Activated CD4-positive, alpha-beta T cell treated with anti-CD3 and anti-CD28 coated beads, Interleukin-2, amount 10 ng/mL, durations not matched to agents 7 days and 5 days (primary cell): ENCODE measurements at regions not wholly inside any gene's neighbourhood (a gene's known extent, or its start where the extent isn't known, plus 50 kb on each side); places are given as distances from the start of the nearest gene placed in this dataset.

Experiments
- CTCF ChIA-PET: fragments of 350-600 bp; sonication (Branson Sonifier 250); formaldehyde crosslinking; loops from one replicate; lab custom pipeline; 2021; ENCODE audit warnings: antibody characterized with exemption; lab: Charles Lee
- POLR2A ChIA-PET: fragments of 350-600 bp; sonication (Branson Sonifier 250); formaldehyde crosslinking; loops from one replicate; lab custom pipeline; 2021; ENCODE audit warnings: antibody characterized with exemption; lab: Charles Lee
- DNase-seq: peaks from one replicate; pipeline ENCODE4 v3.0.0-alpha.2; 2020
- H3K27ac Mint-ChIP-seq: one replicate; pipeline ENCODE4 v1.8.0; 2021; ENCODE audit warnings: mild to moderate bottlenecking, moderate library complexity, mixed read lengths
- H3K27me3 Mint-ChIP-seq: one replicate; pipeline ENCODE4 v1.8.0; 2021; ENCODE audit warnings: mixed read lengths
- H3K36me3 Mint-ChIP-seq: one replicate; pipeline ENCODE4 v1.8.0; 2021; ENCODE audit warnings: low read depth, mixed read lengths
- H3K4me1 Mint-ChIP-seq: one replicate; pipeline ENCODE4 v1.8.0; 2021; ENCODE audit warnings: mixed read lengths
- H3K4me3 Mint-ChIP-seq: one replicate; pipeline ENCODE4 v1.8.0; 2021; ENCODE audit warnings: mild to moderate bottlenecking, moderate library complexity, mixed read lengths
- H3K9me3 Mint-ChIP-seq: one replicate; pipeline ENCODE4 v1.8.0; 2021; ENCODE audit warnings: mixed read lengths

- ChIA-PET POLR2A (no interaction called here), CTCF (interaction anchor here (0.7 to 1.4 kb wide), 3 partner anchors 9 to 28 kb away, joined by 3 read pairs; no protein-coding TSS in a partner anchor)
- Mint-ChIP-seq H3K36me3 (no peaks in the 10 kb centered on the region), H3K27ac (no peak overlapping the region), H3K27me3 (peaks cover 6% of the 10 kb centered on the region), H3K9me3 (no peaks in the 10 kb centered on the region), H3K4me3 (no peak overlapping the region), H3K4me1 (no peaks in the 10 kb centered on the region)
- no peak for DNase-seq
Measured at GRCh38 chr1:59237900-59238299, 59.0 kb upstream of the FGGY start.

GRCh38 chr1:59238333-59238934 lies 58.5 kb upstream of the FGGY start:
- H3K4me3 Mint-ChIP-seq: no peak overlapping the region
- ChIA-PET CTCF (interaction anchor here (0.6 to 1.4 kb wide), 3 partner anchors 9 to 450 kb away, joined by 3 read pairs; no protein-coding TSS in a partner anchor), POLR2A (no interaction called here)
- H3K4me1 Mint-ChIP-seq: no peaks in the 10 kb centered on the region
- H3K27me3 Mint-ChIP-seq: peaks cover 6% of the 10 kb centered on the region
- no peak for DNase-seq
- H3K27ac Mint-ChIP-seq: no peak overlapping the region
- no peaks in the 10 kb centered on the region for H3K9me3 Mint-ChIP-seq
- H3K36me3 Mint-ChIP-seq: no peaks in the 10 kb centered on the region

GRCh38 chr1:59238993-59239392 lies 57.9 kb upstream of the FGGY start:
- Mint-ChIP-seq H3K9me3 (no peaks in the 10 kb centered on the region), H3K27me3 (peaks cover 6% of the 10 kb centered on the region), H3K4me3 (no peak overlapping the region), H3K27ac (no peak overlapping the region), H3K36me3 (no peaks in the 10 kb centered on the region), H3K4me1 (no peaks in the 10 kb centered on the region)
- POLR2A ChIA-PET: no interaction called here
- CTCF ChIA-PET: interaction anchor here (0.6 kb wide), 1 partner anchor 449 kb away, joined by 3 read pairs; no protein-coding TSS in a partner anchor
- DNase-seq: no peak

- Mint-ChIP-seq H3K4me1 (no peaks in the 10 kb centered on the region), H3K9me3 (peaks cover 12% of the 10 kb centered on the region), H3K4me3 (no peak overlapping the region), H3K27me3 (peaks cover 6% of the 10 kb centered on the region), H3K36me3 (no peaks in the 10 kb centered on the region), H3K27ac (no peak overlapping the region)
- ChIA-PET POLR2A (no interaction called here), CTCF (interaction anchor here (0.9 kb wide), 1 partner anchor 17 kb away, joined by 4 read pairs; no protein-coding TSS in a partner anchor)
- no peak for DNase-seq
Measured at GRCh38 chr1:59241909-59242308, 55.0 kb upstream of the FGGY start.

GRCh38 chr1:59242370-59242769 lies 54.5 kb upstream of the FGGY start:
- Mint-ChIP-seq H3K36me3 (no peaks in the 10 kb centered on the region), H3K4me3 (no peak overlapping the region), H3K9me3 (peaks cover 12% of the 10 kb centered on the region), H3K27me3 (peaks cover 4% of the 10 kb centered on the region), H3K27ac (no peak overlapping the region), H3K4me1 (no peaks in the 10 kb centered on the region)
- no peak for DNase-seq
- ChIA-PET POLR2A (no interaction called here), CTCF (interaction anchor here (0.9 to 1.2 kb wide), 2 partner anchors 17 to 119 kb away, joined by 3 to 4 read pairs; no protein-coding TSS in a partner anchor)

GRCh38 chr1:59243550-59243949 lies 53.3 kb upstream of the FGGY start:
- Mint-ChIP-seq H3K27ac (no peak overlapping the region), H3K4me3 (no peak overlapping the region), H3K9me3 (peaks cover 12% of the 10 kb centered on the region), H3K27me3 (peaks cover 4% of the 10 kb centered on the region), H3K4me1 (no peaks in the 10 kb centered on the region), H3K36me3 (no peaks in the 10 kb centered on the region)
- CTCF ChIA-PET: interaction anchor here (1.2 kb wide), 1 partner anchor 118 kb away, joined by 3 read pairs; no protein-coding TSS in a partner anchor
- POLR2A ChIA-PET: no interaction called here
- DNase-seq: no peak

GRCh38 chr1:59243978-59244377 lies 52.9 kb upstream of the FGGY start:
- no peaks in the 10 kb centered on the region for H3K4me1 Mint-ChIP-seq
- CTCF ChIA-PET: no interaction called here

GRCh38 chr1:59244891-59245290 lies 52.0 kb upstream of the FGGY start:
- ChIA-PET CTCF (interaction anchor here (1.1 kb wide), 1 partner anchor 83 kb away, joined by 3 read pairs; no protein-coding TSS in a partner anchor), POLR2A (no interaction called here)
- DNase-seq: no peak
- H3K9me3 Mint-ChIP-seq: peaks cover 12% of the 10 kb centered on the region
- peaks cover 4% of the 10 kb centered on the region for H3K27me3 Mint-ChIP-seq
- H3K4me3 Mint-ChIP-seq: no peak overlapping the region
- H3K4me1 Mint-ChIP-seq: no peaks in the 10 kb centered on the region
- H3K27ac Mint-ChIP-seq: no peak overlapping the region
- no peaks in the 10 kb centered on the region for H3K36me3 Mint-ChIP-seq

More at GRCh38 chr1:59243978-59244377, 52.9 kb upstream of the FGGY start:
- peaks cover 4% of the 10 kb centered on the region for H3K27me3 Mint-ChIP-seq
- no peak overlapping the region for H3K27ac Mint-ChIP-seq
- no peaks in the 10 kb centered on the region for H3K36me3 Mint-ChIP-seq
- peaks cover 12% of the 10 kb centered on the region for H3K9me3 Mint-ChIP-seq
- no peak for DNase-seq
- H3K4me3 Mint-ChIP-seq: no peak overlapping the region
- POLR2A ChIA-PET: no interaction called here
